Large intestine (tissue), 3 donors: ENCODE measurements at regions not wholly inside any gene's neighbourhood (a gene's known extent, or its start where the extent isn't known, plus 50 kb on each side); places are given as distances from the start of the nearest gene placed in this dataset.
A peak's percentile ranks its signal among the peaks of the same experiment; 100 is the strongest.

Experiments
- DNase-seq, 2 donors: peaks; one replicate each; pipeline versions ENCODE4 v3.0.0 to v3.0.0-alpha.2; 2013
- H3K27ac ChIP-seq: one replicate; pipeline ENCODE4 v1.5.1; 2013; ENCODE audit warnings: low read length
- H3K27me3 ChIP-seq: 2 replicates; pipeline ENCODE4 v1.6.1; 2013; ENCODE audit warnings: low read length; ENCODE audit not compliant: control insufficient read depth, insufficient read depth
- H3K36me3 ChIP-seq: 2 replicates; pipeline ENCODE4 v1.6.1; 2013; ENCODE audit warnings: low read length; ENCODE audit not compliant: control insufficient read depth, insufficient read depth
- H3K4me1 ChIP-seq: one replicate; pipeline ENCODE4 v1.6.1; 2013; ENCODE audit warnings: low read length; ENCODE audit not compliant: control insufficient read depth, insufficient read depth
- H3K4me3 ChIP-seq: one replicate; pipeline ENCODE4 v1.5.1; 2013; ENCODE audit warnings: low read length
- H3K9me3 ChIP-seq: one replicate; pipeline ENCODE4 v1.6.1; 2013; ENCODE audit warnings: mild to moderate bottlenecking, low read depth, low read length, moderate library complexity; ENCODE audit not compliant: control insufficient read depth
- WGBS: methylation state at CpG from one replicate; pipeline ENCODE4 v1.1.5; 2013; ENCODE audit warnings: low lambda C conversion rate; ENCODE audit not compliant: insufficient coverage; 5-methylcytosine and 5-hydroxymethylcytosine counted together

DNA sequence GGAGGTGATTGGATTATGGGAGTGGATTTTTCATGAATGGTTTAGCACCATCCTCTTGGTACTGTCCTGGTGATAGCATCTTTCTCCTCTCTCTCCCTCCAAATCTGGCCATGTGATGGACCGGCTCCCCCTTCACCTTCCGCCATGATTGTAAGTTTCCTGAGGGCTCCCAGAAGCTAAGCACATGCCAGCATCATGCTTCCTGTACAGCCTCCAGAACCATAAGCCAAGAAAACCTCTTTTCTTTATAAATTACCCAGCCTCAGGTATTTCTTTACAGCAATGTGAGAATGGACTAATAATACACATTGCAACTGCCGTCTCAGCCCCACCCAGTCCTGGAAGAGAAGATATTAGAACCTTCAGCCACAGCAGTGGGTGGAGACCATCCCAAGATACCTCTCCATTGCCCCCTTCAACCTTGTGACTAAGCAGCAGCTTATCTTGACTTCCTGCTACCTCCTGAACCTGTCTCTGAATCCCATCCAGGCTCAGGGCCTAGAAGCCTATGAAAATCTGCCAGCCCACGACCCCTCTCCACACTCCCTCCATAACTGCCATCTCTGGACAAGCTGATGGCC, 81.8 kb upstream of the AGAP1 start:
- WGBS: no CpG with 5 or more reads among the region's 4 CpGs
- no peaks in the 10 kb centered on the region for H3K4me1 ChIP-seq
- no peaks in the 10 kb centered on the region for H3K9me3 ChIP-seq
- peaks cover 6% of the 10 kb centered on the region for H3K27me3 ChIP-seq
- DNase-seq: no peak
- H3K4me3 ChIP-seq: no peak overlapping the region
- no peaks in the 10 kb centered on the region for H3K36me3 ChIP-seq
- no peak overlapping the region for H3K27ac ChIP-seq

DNA sequence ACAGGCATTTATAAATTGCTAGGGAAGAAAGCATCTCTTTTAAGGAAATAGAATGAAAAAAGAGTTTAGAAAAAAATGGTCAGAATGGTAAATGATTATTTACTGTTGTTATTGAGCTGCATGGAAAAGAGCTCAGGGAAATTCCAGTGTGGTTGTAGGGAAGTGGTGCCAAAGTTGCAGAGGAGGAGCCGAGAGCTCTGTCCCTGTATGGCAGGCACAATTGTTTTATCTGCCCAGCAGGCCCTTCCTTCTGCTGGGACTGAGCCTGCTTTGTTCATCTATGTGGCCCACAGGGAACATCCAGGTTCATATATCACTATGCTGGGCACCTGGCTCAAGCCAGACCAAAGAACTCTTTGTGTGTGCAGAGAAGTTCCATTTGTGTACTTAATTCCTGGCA, 80.8 kb upstream of the AGAP1 start:
- Histone ChIP-seq H3K27ac (no peak overlapping the region), H3K4me1 (no peaks in the 10 kb centered on the region), H3K27me3 (peaks cover 9% of the 10 kb centered on the region), H3K9me3 (no peaks in the 10 kb centered on the region), H3K36me3 (no peaks in the 10 kb centered on the region), H3K4me3 (no peak overlapping the region)
- DNase-seq: no peak
- WGBS: no CpG with 5 or more reads among the region's 1 CpG

DNA sequence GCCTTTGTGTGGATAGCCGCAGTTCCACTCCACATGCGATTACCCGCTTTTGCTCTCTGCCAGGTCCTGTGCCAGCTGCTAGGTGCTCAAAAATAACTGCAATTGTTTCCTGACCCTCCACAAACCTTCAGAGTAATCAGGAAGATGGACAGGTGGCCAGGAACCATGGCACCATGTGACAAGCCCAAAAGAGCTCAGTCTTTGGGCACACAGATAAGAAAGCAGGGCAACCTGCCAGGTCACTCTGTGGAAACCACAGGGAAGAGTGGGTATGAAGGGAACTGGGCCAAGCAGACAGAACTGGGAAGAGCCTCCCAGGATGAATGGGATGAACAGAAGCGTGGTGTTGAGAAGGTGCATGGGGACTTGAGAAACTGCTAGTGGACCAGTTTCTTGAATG, 79.4 kb upstream of the AGAP1 start:
- WGBS: no CpG with 5 or more reads among the region's 4 CpGs
- peaks cover 10% of the 10 kb centered on the region for H3K27me3 ChIP-seq
- H3K4me3 ChIP-seq: no peak overlapping the region
- no peaks in the 10 kb centered on the region for H3K9me3 ChIP-seq
- no peaks in the 10 kb centered on the region for H3K4me1 ChIP-seq
- no peak overlapping the region for H3K27ac ChIP-seq
- no peak for DNase-seq
- no peaks in the 10 kb centered on the region for H3K36me3 ChIP-seq

DNA sequence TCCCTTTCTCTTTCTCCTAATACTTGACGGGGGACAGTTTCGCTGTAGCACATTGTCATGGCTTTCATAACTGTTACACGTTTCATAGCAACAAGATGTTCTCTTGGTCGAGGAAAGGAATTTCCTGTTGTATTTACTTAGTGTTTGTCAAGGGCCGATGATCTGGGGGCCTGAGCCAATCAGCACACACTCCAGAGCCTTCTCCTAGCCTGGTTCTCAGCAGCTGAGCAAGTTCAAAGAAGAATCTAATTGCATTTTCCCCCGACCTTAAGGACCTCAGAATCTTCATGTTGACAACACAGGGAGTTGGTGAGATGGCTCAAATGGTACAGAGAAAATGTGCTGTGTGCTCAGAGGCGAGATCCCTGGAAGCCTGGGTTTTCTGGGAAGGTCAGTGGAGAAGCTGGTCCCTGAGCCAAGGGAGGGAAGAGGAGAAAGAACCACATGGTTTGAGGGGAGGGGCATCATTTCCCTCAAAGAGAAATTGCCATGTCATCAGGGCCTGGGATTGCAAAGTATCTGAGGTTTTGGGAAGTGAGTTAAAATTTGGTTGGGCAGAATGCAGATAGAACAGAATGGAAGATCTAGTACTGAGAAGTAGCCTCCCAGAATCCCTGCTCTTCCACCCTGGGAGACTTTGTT, 76.9 kb upstream of the AGAP1 start:
- H3K9me3 ChIP-seq: no peaks in the 10 kb centered on the region
- no peak overlapping the region for H3K27ac ChIP-seq
- H3K4me3 ChIP-seq: no peak overlapping the region
- no peaks in the 10 kb centered on the region for H3K36me3 ChIP-seq
- peaks cover 11% of the 10 kb centered on the region for H3K27me3 ChIP-seq
- H3K4me1 ChIP-seq: no peaks in the 10 kb centered on the region
- WGBS: no CpG with 5 or more reads among the region's 7 CpGs
- peak; percentile 22 to 23 for DNase-seq

DNA sequence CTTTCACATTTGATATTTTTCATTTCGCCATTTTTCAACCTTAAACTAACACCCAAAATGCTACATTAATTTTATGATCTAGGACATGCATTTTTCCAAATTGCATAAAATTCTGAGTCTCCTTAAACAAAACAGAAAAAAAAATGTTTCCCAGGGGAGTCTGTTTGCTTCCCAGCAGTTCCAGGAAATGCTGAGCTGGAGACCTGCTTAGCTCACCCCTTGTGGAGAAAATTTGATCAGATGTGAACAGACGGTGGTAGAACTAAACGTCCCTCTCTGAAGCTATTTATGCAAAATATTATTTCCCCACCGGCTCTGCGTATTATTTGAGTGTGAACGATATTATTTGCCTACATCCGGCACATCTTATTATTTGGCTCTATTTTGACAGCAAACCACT, 74.9 kb upstream of the AGAP1 start:
- Histone ChIP-seq H3K4me3 (no peak overlapping the region), H3K36me3 (no peaks in the 10 kb centered on the region), H3K27me3 (peaks cover 11% of the 10 kb centered on the region), H3K4me1 (no peaks in the 10 kb centered on the region), H3K27ac (no peak overlapping the region), H3K9me3 (no peaks in the 10 kb centered on the region)
- no peak for DNase-seq
- no CpG with 5 or more reads among the region's 7 CpGs for WGBS

DNA sequence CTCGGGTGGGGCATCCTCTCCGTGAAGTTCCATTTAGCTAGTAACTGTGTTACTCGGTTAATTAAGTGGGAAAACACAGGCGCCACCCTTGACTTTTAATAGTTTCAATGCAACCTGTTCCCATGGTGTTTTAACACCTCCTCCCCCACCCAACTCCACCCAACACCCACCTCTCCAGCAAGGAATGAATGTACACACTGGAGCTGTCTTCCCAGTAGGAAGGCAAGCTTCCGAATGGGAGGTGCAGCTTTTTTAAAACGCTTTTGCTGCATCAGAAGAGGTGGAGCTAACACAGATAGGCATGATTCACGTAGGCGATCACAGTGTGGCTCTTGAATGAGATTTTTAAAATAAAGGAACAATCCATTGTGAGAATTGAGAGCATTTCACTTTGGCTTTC, 73.8 kb upstream of the AGAP1 start:
- no peak overlapping the region for H3K27ac ChIP-seq
- no CpG with 5 or more reads among the region's 8 CpGs for WGBS

DNA sequence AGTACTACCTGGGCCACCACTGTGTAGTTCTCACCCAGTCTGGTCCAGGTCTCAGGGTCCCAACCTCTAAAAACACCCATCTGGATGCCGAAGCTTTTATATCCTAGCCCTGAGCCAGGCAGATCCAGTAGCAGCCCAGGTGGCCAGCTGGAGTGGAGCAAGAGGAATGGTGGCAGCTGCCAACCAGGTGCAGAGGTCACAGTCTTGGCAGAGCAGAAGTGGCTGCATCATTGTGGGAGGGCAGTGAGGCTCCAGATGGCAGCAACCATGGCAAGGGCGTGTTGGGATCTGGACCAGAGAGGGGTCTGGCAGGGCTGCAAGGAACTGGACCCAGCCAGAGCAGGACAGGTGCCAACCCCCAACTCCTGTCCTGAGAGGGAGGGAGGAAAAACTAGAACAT, 72.2 kb upstream of the AGAP1 start:
- Histone ChIP-seq H3K4me1 (no peaks in the 10 kb centered on the region), H3K4me3 (no peak overlapping the region), H3K27me3 (peaks cover 10% of the 10 kb centered on the region), H3K36me3 (no peaks in the 10 kb centered on the region), H3K27ac (no peak overlapping the region), H3K9me3 (no peaks in the 10 kb centered on the region)
- no CpG with 5 or more reads among the region's 2 CpGs for WGBS
- DNase-seq: no peak

More for the DNA sequence above, 73.8 kb upstream of the AGAP1 start:
- no peaks in the 10 kb centered on the region for H3K9me3 ChIP-seq
- H3K36me3 ChIP-seq: no peaks in the 10 kb centered on the region
- no peak overlapping the region for H3K4me3 ChIP-seq
- DNase-seq: no peak
- H3K4me1 ChIP-seq: no peaks in the 10 kb centered on the region
- H3K27me3 ChIP-seq: peaks cover 11% of the 10 kb centered on the region

DNA sequence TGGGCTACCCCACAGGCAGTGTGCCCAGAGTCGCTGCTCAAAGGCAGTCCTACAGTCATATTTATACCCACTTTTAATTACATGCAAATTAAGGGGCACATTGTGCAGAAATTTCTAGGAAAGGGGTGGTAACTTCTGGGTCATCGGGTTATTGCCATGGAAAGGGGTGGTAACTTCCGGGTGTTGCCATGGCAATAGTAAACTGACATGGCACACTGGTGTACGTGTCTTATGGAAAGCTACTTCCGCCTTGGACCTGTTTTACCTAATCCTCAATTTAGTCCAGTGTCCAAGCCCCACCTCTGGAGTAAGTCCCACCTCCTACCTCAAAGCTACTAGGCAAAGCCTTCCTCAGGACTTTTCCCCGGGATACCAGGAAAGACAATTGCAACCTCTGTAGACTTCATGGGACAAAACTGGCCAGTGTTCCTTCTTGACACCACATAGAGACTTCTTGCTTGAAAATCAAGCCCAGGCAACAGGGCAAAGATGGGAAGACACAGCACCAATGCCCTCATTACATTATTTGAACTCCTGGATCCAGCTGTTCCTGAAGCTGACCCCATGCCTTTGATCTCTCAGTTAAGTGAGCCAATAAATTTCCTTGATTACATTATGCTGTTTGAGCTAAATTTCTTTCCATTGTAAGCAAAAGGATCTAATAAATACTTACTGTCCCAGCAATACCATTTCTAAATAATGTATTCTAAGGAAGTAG, 63.3 kb upstream of the AGAP1 start:
- DNase-seq: no peak
- Histone ChIP-seq H3K4me1 (no peaks in the 10 kb centered on the region), H3K4me3 (no peak overlapping the region), H3K27ac (no peak overlapping the region), H3K9me3 (no peaks in the 10 kb centered on the region), H3K36me3 (no peaks in the 10 kb centered on the region), H3K27me3 (peaks cover 3% of the 10 kb centered on the region)
- WGBS: no CpG with 5 or more reads among the region's 6 CpGs

DNA sequence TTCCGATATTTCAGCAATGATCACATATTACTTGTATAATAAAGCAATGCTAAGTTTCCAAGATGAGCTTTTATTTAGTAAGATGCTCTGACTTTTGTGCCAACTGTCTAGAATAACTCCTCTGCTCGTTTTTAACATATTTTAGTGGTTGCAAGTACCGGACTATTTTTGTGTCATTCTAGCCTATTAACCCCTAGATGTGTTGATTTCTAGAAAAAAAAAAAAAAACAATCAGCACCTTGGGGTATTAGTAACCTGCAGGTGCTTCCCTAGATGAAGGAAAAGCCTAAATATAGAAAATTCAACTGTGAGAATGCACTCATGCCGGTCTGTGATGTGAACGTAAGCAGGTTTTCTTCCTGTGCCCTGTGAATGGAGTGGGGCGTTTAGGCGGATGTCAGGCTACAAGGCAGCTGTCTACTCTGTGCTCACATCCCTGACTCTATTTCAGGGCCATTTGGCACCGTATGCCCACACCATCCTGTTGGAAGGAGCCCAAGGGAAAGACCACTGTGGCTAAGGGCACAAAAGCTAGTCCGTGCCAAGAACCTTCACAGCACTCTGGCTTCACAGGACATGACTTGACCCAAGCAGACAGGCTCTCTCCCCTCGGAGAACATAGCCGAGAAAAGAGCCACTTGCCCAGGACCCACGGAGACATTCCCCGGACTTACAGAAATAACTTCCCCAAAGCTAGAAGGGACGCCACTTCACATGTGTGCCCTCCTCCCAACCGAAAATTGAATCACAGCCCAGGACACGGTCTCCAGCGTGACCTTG, 60.9 kb upstream of the AGAP1 start:
- H3K27ac ChIP-seq: no peak overlapping the region
- no peaks in the 10 kb centered on the region for H3K9me3 ChIP-seq
- WGBS: 78% methylated on average over 6 of the region's 17 CpGs
- no peak overlapping the region for H3K4me3 ChIP-seq
- no peaks in the 10 kb centered on the region for H3K4me1 ChIP-seq
- H3K36me3 ChIP-seq: no peaks in the 10 kb centered on the region
- peaks cover 3% of the 10 kb centered on the region for H3K27me3 ChIP-seq
- DNase-seq: no peak

DNA sequence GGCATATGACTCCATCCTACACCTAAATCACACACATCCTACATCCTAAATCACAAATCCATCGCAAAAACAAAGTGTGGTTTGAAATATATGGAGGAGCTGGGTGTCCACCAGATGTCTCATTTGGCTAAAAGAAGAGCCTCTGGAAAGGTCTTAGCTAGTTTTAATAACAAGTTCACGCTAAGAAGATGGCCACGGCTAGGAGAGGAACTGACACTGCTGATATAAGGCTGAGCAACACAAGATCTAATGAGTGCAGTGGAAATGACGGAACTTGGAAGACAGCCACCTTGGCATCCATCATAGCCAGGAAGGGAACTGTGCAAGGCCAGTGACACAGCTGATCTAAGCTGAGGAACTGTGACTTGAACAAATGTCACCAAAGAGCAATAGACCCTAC, 60.0 kb upstream of the AGAP1 start:
- no CpG with 5 or more reads among the region's 4 CpGs for WGBS
- Histone ChIP-seq H3K27me3 (peaks cover 3% of the 10 kb centered on the region), H3K4me1 (no peaks in the 10 kb centered on the region), H3K27ac (no peak overlapping the region), H3K4me3 (no peak overlapping the region), H3K9me3 (no peaks in the 10 kb centered on the region), H3K36me3 (no peaks in the 10 kb centered on the region)
- DNase-seq: peak in 1 of 2 donors; percentile 12
